ENCODE measurements at regions not wholly inside any gene's neighbourhood (a gene's known extent, or its start where the extent isn't known, plus 50 kb on each side); places are given as distances from the start of the nearest gene placed in this dataset.

DNA sequence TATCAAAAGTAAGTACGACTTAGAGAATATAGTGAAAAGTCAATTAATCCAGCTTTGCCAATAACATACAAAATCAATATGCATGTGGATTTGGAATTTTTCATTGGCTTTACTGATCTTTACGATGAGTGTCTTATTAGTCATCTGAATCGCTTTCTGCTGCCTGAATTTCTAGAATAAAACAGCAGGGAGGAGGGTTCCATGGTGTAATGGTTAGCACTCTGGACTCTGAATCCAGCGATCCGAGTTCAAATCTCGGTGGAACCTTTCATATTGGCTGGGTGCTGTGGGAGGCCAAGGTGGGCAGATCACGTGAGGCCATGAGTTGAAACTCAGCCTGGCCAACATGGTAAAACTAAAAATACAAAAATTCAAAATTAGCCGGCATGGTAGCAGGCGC, 448.8 kb downstream of the RNF144B start:
- H2AFZ ChIP-seq (ENCODE audit: low read depth, low read length): no peak overlapping the region
- no peaks in the 10 kb centered on the region for H3K9me1 ChIP-seq (replicated peaks; ENCODE audit: control insufficient read depth, extremely low read depth, insufficient read depth, low read length)
- no peaks in the 10 kb centered on the region for H3K27me3 ChIP-seq (ENCODE audit: control insufficient read depth in 2 of 2, insufficient read depth in 2 of 2, low read length in 2 of 2)
- H3K9ac ChIP-seq (replicated peaks; ENCODE audit: extremely low read depth, insufficient read depth, low read length): no peak overlapping the region
- intact Hi-C loops (cut with micrococcal nuclease): no loop called here
- POLR2A ChIA-PET: no interaction called here
- dilution Hi-C loops (cut with MboI; ENCODE audit: extremely low pct_ligation_motif_present, low sequenced_read_pairs): no loop called here
- H3K4me2 ChIP-seq (ENCODE audit: insufficient read depth, low read length): no peak overlapping the region
- H3K4me1 ChIP-seq (ENCODE audit: control insufficient read depth, extremely low read depth, insufficient read depth, low read length): no peaks in the 10 kb centered on the region
- no peaks in the 10 kb centered on the region for H3K79me2 ChIP-seq (ENCODE audit: control insufficient read depth, insufficient read depth, low read length)
- no peaks in the 10 kb centered on the region for H3K36me3 ChIP-seq (ENCODE audit: control insufficient read depth in 2 of 2, extremely low read depth in 1 of 2, insufficient read depth in 2 of 2, low read length in 2 of 2)
- TF ChIP-seq JUN (IDR thresholded peaks at IDR 0.05; ENCODE audit: borderline replicate concordance, insufficient read depth, insufficient read length, low read depth) (no peak), POLR2A (IDR thresholded peaks at IDR 0.05; ENCODE audit: low read depth, low read length) (no peak), GATA2 (IDR thresholded peaks at IDR 0.05; ENCODE audit: insufficient read depth, insufficient read length, low read depth, low read length) (no peak), MYC (IDR thresholded peaks at IDR 0.05; ENCODE audit: low read depth, low read length) (no peak), POLR2AphosphoS5 (IDR thresholded peaks at IDR 0.05; ENCODE audit: insufficient read depth, low read depth, low read length) (no peak), FOS (IDR thresholded peaks at IDR 0.05; ENCODE audit: borderline replicate concordance, insufficient read depth, low read length) (no peak), EZH2 (IDR thresholded peaks at IDR 0.05; ENCODE audit: borderline replicate concordance, low read depth, low read length, severe bottlenecking) (no peak)
- TF ChIP-seq, protein P1, sequence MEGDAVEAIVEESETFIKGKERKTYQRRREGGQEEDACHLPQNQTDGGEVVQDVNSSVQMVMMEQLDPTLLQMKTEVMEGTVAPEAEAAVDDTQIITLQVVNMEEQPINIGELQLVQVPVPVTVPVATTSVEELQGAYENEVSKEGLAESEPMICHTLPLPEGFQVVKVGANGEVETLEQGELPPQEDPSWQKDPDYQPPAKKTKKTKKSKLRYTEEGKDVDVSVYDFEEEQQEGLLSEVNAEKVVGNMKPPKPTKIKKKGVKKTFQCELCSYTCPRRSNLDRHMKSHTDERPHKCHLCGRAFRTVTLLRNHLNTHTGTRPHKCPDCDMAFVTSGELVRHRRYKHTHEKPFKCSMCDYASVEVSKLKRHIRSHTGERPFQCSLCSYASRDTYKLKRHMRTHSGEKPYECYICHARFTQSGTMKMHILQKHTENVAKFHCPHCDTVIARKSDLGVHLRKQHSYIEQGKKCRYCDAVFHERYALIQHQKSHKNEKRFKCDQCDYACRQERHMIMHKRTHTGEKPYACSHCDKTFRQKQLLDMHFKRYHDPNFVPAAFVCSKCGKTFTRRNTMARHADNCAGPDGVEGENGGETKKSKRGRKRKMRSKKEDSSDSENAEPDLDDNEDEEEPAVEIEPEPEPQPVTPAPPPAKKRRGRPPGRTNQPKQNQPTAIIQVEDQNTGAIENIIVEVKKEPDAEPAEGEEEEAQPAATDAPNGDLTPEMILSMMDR (IDR thresholded peaks at IDR 0.05; ENCODE audit: extremely low read depth in 1 of 2, insufficient read depth in 1 of 2, low read depth in 1 of 2, low read length in 2 of 2): no peak
- TF ChIP-seq, protein P2, sequence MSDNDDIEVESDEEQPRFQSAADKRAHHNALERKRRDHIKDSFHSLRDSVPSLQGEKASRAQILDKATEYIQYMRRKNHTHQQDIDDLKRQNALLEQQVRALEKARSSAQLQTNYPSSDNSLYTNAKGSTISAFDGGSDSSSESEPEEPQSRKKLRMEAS (IDR thresholded peaks at IDR 0.05; ENCODE audit: insufficient read depth, insufficient read length): no peak
- CTCF ChIA-PET: no interaction called here
- DNase-seq (ENCODE audit: low read depth, low spot score) (no peak), FAIRE-seq (no peak)
- H4K20me1 ChIP-seq (replicated peaks; ENCODE audit: control insufficient read depth, extremely low read depth, insufficient read depth, low read length): no peaks in the 10 kb centered on the region
- H3K27ac ChIP-seq (ENCODE audit: insufficient read depth, low read depth, low read length): no peak overlapping the region
- H3K9me3 ChIP-seq (replicated peaks; ENCODE audit: control insufficient read depth, insufficient read depth, low read length): no peaks in the 10 kb centered on the region
- no TSS peak for BruUV-seq (replicated peaks)
- H3K4me3 ChIP-seq (replicated peaks in 1 of 3; ENCODE audit: insufficient read depth in 1 of 3, low read depth in 1 of 3, low read length in 3 of 3): no peak overlapping the region

All from endothelial cell of umbilical vein (primary cell).